NCI-H146 (cell line): ENCODE measurements at regions not wholly inside any gene's neighbourhood (a gene's known extent, or its start where the extent isn't known, plus 50 kb on each side); places are given as distances from the start of the nearest gene placed in this dataset.
A peak's percentile ranks its signal among the peaks of the same experiment; 100 is the strongest.
"Not testable (repeated sequence)": the region's sequence is repeated elsewhere in the genome, so short reads cannot be mapped to it uniquely, and the experiment has no call there.

Source experiments
- DNase-seq: peaks from one replicate; lab custom pipeline; 2025; lab: John Stamatoyannopoulos, UW

DNA sequence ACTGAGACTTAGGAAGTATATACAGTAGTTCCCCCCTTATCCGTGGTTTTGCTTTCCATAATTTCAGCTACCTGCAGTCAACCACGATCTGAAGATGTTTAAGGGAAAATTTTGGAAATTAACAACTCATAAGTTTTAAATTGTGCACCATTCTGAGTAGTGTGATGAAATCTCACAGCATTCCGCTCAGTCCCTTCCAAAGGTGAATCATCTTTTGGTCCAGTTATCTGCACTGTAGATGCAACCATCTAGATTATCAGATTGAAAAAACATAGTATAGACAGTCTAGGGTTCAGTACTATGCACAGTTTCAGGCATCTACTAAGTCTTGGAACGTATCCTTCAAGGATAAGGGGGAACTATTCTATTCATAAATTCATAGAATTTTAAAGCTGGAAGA is 109.0 kb downstream of the ANXA3 start:
- DNase-seq: no peak

DNA sequence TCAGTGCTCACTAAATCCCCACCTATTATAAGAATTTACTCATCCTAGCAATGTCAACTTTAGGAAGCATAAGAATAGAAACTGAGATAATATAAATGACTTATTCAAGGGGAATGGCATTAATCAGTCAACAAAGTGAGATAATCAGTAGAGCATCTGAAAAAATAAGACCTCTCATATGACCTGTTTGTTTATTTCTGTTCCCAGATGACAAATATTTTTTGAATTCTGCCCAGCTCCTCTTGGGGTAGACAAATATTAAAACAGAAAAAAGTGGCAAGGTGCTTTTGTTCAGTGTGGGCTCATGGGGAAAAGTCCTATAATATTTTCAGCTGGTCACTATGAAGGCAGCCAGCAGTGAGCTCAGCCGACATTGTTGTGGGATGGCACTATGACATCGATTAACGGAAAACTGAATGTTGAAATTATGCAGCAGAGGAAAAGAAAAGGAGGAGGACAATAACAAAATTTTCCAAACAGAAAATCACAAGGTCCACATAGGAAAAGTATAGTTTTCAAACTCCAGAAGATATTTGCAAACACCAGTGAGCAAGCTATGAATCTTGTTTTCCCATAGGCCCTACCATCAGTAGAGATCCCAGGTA is 109.6 kb downstream of the ANXA3 start:
- no peak for DNase-seq

- peak; percentile 50 for DNase-seq
These were observed 110.5 kb downstream of the ANXA3 start for GRCh38 chr4:78661921-78662521.

DNA sequence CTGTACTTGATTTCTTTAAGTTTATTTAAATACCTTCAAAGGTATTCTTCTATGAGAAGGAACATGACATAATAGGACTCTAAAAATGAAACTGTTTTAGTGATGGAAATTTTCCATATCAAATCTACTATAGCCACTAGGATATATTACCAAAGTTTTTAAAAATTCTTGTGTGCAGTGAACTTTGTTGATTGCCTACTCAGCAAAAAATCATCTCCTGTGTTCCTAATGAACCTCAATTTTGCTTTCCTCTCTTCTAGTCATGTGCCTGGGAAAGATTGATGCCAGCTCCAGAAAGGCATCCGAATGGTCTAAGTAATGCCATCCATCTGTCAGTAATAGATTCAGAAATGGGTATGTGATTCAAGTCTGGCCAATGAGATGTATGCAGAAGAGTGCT is 111.1 kb downstream of the ANXA3 start:
- DNase-seq: no peak

- DNase-seq: not testable (repeated sequence)
These were observed 111.9 kb upstream of the BMP2K start for GRCh38 chr4:78664296-78664695.

DNA sequence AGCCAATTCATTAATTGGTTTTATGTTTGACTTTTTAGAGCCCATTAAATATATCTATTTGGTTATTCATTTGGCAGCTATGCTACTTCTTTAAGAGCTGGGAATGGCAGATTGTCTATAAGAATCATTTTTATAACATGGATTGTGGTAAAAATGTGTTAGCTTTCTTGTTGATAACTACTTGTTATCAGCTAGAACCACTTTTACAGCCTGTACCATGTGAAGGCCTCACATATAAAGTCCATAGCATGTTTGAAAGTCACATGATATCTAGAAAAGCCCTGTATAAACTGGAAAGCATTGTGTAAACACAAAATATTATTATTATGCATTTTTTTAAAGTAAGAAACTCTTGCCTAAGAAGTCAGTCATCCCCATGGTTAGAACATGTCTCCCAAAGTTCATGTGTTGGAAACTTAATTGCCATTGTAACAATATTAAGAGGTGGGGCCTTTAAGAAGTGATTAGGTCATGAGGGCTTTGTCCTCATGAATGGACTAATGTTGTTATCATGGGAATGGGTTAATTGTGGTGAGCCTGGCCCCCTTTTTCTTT is 110.9 kb upstream of the BMP2K start:
- DNase-seq: no peak

DNA sequence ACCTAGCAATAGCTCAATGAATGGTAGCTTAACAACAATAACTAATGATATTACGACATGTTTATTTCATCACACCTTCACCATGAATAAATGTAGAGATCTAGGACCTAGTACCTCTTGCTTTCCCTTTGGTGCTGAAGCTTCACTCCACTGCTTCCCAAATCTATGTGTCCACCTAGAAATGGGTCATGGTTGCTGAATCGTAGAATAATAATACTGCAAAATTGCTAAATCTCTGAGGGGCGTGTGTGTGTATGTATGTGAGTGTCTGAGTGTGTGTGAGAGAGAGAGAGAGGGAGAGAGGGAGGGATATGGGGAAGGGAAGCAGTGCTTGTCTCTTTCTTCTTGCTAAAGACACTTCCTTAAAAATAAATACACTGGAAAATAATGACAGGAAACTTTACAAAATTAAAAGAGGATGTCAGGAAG is 109.3 kb upstream of the BMP2K start:
- no peak for DNase-seq

DNA sequence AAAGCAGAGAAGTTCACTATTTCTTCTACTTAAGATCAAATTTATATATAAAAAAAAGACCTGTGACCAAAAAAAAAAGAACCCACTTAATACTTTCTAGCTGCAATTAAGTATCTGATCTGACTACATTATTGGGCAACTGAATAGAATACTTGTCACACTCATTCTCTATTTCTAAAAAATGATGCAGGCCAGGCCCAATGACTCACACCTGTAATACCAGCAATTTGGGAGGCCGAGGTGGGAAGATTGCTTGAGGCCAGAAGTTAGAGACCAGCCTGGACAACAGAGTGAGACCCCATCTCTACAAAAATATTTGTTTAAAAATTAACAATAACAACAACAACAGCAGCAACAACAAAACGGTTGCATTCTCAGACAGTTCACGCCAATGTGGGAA is 108.8 kb upstream of the BMP2K start:
- no peak for DNase-seq

- DNase-seq: no peak
These were observed 108.4 kb upstream of the BMP2K start for GRCh38 chr4:78667764-78668163.

DNA sequence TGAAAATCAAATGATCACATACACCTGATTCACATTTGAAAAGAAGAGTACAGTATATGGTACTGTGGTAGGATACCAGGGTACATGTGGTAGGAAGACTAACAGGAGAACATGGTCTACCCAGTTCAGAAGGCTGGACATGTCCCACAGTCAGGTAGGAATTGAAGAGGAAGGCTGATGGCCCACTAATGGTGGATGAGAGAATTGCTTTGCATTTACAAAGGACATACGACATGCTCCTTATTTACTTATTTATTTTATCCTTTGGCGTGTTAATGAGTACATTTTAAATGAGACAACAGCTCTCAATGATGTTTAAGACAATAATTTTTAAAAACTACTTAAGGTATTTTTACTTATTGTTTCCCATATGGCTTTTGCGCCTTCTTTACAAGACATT is 106.7 kb upstream of the BMP2K start:
- no peak for DNase-seq

DNA sequence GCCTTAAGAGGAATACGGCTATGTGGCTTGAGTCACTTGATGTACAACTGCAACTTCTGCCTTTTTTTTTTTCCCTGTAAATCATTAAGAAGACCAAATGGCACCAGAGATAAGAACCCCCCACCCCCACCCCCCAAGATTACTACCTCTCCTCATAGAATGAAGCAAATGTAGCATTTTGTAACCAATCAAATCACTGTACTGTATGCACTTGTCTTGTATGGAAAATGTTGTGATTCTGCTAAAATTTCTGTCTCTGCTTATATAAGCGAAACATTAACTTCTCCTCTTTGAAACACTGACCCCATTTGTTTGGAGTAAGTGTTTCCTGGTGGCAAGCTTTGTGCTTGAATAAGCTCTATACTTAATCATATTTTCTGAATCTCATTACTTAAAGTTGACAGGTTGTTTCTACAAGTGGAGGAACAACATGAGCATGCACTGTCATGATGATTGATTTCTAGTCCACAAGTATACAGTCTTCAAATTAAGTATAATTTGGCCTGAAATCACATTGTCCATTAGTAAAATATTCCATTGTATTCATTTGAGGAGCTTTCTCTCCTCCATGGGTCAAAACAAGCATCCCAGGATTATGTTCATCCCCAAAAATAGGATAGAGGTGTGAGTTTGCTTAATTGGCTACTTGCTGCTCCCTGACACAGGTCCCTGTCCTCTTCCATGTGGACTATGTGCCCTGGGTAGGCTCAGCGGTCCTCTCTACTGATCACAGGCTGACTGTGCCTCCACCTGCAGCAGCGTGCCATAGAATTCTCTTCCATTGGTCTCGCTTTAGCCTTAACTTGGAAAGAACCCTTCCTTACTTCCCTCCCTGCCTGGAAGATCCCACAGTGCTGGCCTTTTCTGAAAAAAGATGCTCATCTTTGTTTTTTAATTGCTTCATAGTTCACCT is 104.0 kb upstream of the BMP2K start:
- no peak for DNase-seq

GRCh38 chr4:78673337-78673736 is 102.8 kb upstream of the BMP2K start:
- DNase-seq: no peak

DNA sequence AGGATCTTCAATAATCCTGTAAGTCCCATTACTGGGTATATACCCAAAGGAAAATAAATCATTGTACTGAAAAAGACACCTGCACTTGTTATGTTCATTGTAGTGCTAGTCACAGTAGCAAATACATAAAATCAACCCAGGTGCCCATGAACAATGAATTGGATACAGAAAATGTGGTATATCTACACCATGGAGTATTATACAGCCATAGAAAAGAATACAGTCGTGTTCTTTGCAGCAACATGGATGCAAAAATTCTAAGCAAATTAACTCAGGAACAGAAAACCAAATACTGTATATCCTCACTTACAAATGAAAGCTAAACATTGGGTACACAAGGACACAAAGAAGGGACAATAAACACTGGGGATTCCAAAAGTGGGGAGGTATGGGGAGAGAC is 100.8 kb upstream of the BMP2K start:
- no peak for DNase-seq

DNA sequence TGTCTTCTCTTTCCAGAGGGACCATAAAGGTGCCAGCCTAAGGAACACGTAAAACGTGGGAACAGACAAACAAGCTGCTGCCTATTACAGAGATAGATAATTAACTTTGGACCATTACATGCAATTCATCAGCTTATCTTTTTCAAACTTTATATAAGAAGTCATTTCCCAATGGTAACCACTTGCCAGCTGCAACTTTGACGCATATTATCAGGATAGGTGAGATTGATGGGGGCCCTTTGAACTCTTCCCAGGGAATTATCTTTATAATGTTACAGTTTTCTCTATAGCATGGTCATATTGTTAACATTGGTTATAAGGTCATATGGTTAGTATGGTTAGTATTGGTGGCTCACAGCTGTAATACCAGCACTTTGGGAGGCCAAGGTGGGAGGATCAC is 94.1 kb upstream of the BMP2K start:
- DNase-seq: no peak

- no peak for DNase-seq
These were observed 92.8 kb upstream of the BMP2K start for GRCh38 chr4:78683352-78683751.

DNA sequence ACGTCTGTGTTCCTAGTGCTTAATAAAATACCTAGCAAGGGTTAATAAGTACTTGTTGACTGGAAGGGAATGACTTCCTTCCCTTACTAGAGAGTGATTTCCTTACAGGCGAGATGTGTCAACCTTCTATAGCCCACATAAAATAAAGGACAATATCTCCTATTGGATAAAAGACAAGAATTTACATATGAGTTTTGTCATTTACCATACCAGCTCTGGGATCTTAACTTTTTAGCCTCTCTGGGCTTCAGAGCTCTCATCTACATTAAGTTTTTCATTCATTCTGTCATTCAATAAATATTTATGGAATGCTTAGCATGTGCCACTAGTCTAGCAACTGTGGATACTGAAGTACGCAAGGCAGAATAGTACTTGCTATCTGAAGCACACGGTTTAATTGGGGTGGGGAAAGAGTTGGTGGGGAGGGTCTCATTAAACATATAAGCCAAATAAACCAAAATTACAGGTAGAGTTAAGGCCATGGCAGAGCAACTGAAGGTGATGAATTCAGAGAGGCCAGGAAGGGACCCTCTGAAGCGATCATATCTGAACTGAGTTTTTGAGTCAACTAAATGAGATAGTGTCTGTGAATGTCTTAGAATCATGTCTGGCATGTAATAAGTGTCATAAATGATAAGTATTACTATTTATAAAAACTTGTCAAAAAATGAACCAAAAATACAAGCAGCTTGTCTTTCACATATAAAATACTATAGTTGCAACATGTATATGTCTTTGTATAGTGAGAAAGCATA is 91.6 kb upstream of the BMP2K start:
- DNase-seq: no peak

DNA sequence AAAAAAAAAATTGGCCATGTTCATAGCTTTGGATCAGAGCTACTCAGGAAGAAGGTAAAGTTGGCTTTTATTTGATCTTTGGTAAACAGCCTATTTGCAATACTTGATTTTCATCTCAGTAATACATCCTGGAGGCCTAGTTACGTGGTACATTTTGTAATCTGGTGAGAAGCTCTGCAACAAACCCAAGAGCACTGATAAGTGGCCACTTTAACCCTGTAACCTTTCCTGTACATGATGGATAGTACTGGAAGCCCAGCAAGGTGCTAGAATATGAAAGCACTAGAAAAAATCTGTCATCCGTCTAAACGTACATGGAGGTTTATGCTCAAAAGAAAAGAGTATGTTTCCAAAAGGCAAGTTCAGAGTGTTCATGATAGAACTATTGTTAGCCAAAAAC is 88.3 kb upstream of the BMP2K start:
- DNase-seq: no peak

GRCh38 chr4:78688366-78688765 is 87.8 kb upstream of the BMP2K start:
- DNase-seq: no peak

GRCh38 chr4:78689261-78689660 is 86.9 kb upstream of the BMP2K start:
- DNase-seq: no peak

- DNase-seq: no peak
These were observed 86.3 kb upstream of the BMP2K start for GRCh38 chr4:78689700-78690323.

DNA sequence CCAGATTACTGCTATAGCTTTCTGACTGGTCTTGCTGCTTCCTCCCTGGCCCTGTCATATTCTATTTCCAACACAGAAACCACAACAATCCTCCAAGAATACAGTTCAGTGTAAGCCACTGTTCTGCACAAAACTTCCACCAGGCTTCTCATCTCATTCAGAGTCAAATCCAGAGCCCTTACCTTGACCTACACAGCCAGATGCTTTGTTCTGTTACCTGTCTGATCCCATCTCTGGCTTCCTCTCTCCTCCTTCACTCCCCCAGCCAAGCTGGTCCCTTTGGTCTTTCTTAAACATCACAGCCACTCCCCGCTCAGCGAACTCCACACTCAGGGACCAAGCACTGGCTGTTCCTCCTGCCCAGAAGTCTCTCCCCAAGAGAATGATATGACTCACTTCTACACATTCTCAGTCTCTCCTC is 84.8 kb upstream of the BMP2K start:
- no peak for DNase-seq
